ENCODE measurements at regions not wholly inside any gene's neighbourhood (a gene's known extent, or its start where the extent isn't known, plus 50 kb on each side); places are given as distances from the start of the nearest gene placed in this dataset.

- ChIA-PET CTCF (no interaction called here), POLR2A (ENCODE audit: low non-redundant PET) (no interaction called here)
- Histone ChIP-seq H3K9me3 (ENCODE audit: low read depth, low read length, poor library complexity, severe bottlenecking) (no peaks in the 10 kb centered on the region), H3K27ac (ENCODE audit: low read depth, low read length, poor library complexity, severe bottlenecking) (no peak overlapping the region), H3K4me1 (ENCODE audit: insufficient read depth, low read length, poor library complexity, severe bottlenecking) (no peaks in the 10 kb centered on the region), H3K4me3 (ENCODE audit: low read depth, low read length, poor library complexity, severe bottlenecking) (no peak overlapping the region), H3K36me3 (ENCODE audit: insufficient read depth, low read length, poor library complexity, severe bottlenecking) (no peaks in the 10 kb centered on the region), H3K27me3 (replicated peaks; ENCODE audit: insufficient read depth, low read depth, low read length, poor library complexity) (no peaks in the 10 kb centered on the region)
- no peak for DNase-seq (ENCODE audit: low spot score)
- intact Hi-C loops (cut with micrococcal nuclease; ENCODE audit: unreplicated experiment) = no loop called here
- no TSS peak for BruUV-seq (replicated peaks)
- no peak for TF ChIP-seq CTCF (conservative IDR thresholded peaks at IDR 0.05; ENCODE audit: low read depth, low read length)
- TF ChIP-seq EZH2 (IDR thresholded peaks at IDR 0.05; ENCODE audit: borderline replicate concordance, low read depth, low read length, poor library complexity, severe bottlenecking) = no peak
These were observed 129.7 kb upstream of the KAZN start for GRCh38 chr1:14468751-14469150.

GRCh38 chr1:14470802-14471201 is 127.7 kb upstream of the KAZN start:
- Histone ChIP-seq H3K27ac (ENCODE audit: low read depth, low read length, poor library complexity, severe bottlenecking) (no peak overlapping the region), H3K9me3 (ENCODE audit: low read depth, low read length, poor library complexity, severe bottlenecking) (no peaks in the 10 kb centered on the region), H3K27me3 (replicated peaks; ENCODE audit: insufficient read depth, low read depth, low read length, poor library complexity) (no peaks in the 10 kb centered on the region), H3K4me3 (ENCODE audit: low read depth, low read length, poor library complexity, severe bottlenecking) (no peak overlapping the region), H3K4me1 (ENCODE audit: insufficient read depth, low read length, poor library complexity, severe bottlenecking) (no peaks in the 10 kb centered on the region), H3K36me3 (ENCODE audit: insufficient read depth, low read length, poor library complexity, severe bottlenecking) (no peaks in the 10 kb centered on the region)
- BruUV-seq (replicated peaks) = no TSS peak
- no peak for DNase-seq (ENCODE audit: low spot score)
- CTCF ChIA-PET = no interaction called here
- TF ChIP-seq CTCF (conservative IDR thresholded peaks at IDR 0.05; ENCODE audit: low read depth, low read length) (no peak), EZH2 (IDR thresholded peaks at IDR 0.05; ENCODE audit: borderline replicate concordance, low read depth, low read length, poor library complexity, severe bottlenecking) (no peak)
- intact Hi-C loops (cut with micrococcal nuclease; ENCODE audit: unreplicated experiment) = no loop called here
- POLR2A ChIA-PET (ENCODE audit: low non-redundant PET) = no interaction called here

GRCh38 chr1:14474856-14475255 is 123.6 kb upstream of the KAZN start:
- no TSS peak for BruUV-seq (replicated peaks)
- H3K27ac ChIP-seq (ENCODE audit: low read depth, low read length, poor library complexity, severe bottlenecking) = no peak overlapping the region
- CTCF ChIA-PET = no interaction called here
- POLR2A ChIA-PET (ENCODE audit: low non-redundant PET) = no interaction called here
- H3K9me3 ChIP-seq (ENCODE audit: low read depth, low read length, poor library complexity, severe bottlenecking) = no peaks in the 10 kb centered on the region
- H3K4me1 ChIP-seq (ENCODE audit: insufficient read depth, low read length, poor library complexity, severe bottlenecking) = no peaks in the 10 kb centered on the region
- no peaks in the 10 kb centered on the region for H3K36me3 ChIP-seq (ENCODE audit: insufficient read depth, low read length, poor library complexity, severe bottlenecking)
- DNase-seq (ENCODE audit: low spot score) = no peak
- H3K27me3 ChIP-seq (replicated peaks; ENCODE audit: insufficient read depth, low read depth, low read length, poor library complexity) = no peaks in the 10 kb centered on the region
- no peak overlapping the region for H3K4me3 ChIP-seq (ENCODE audit: low read depth, low read length, poor library complexity, severe bottlenecking)
- TF ChIP-seq EZH2 (IDR thresholded peaks at IDR 0.05; ENCODE audit: borderline replicate concordance, low read depth, low read length, poor library complexity, severe bottlenecking) (no peak), CTCF (conservative IDR thresholded peaks at IDR 0.05; ENCODE audit: low read depth, low read length) (no peak)
- intact Hi-C loops (cut with micrococcal nuclease; ENCODE audit: unreplicated experiment) = no loop called here

Data from A673 (cell line).